PC-3 (cell line): ENCODE measurements at regions not wholly inside any gene's neighbourhood (a gene's known extent, or its start where the extent isn't known, plus 50 kb on each side); places are given as distances from the start of the nearest gene placed in this dataset.
"Not testable (repeated sequence)": the region's sequence is repeated elsewhere in the genome, so short reads cannot be mapped to it uniquely, and the experiment has no call there.

Experiments
- CTCF ChIP-seq: fragments of 300-600 bp; sonication (generic); conservative IDR thresholded peaks from 2 replicates; pipeline ENCODE4 v1.5.1; 2017; ENCODE audit warnings: antibody characterized with exemption, low read depth, mild to moderate bottlenecking, low read length
- EZH2phosphoT487 ChIP-seq: fragments of 300-600 bp; sonication (generic); IDR thresholded peaks from 2 replicates; pipeline ENCODE4 v1.6.1; 2018; ENCODE audit warnings: mild to moderate bottlenecking, antibody characterized with exemption, low read length, borderline replicate concordance

GRCh38 chr16:21525956-21526922 is 73.1 kb upstream of the METTL9 start:
- not testable (repeated sequence) for TF ChIP-seq CTCF, EZH2phosphoT487
